Loucy (cell line): ENCODE measurements at regions not wholly inside any gene's neighbourhood (a gene's known extent, or its start where the extent isn't known, plus 50 kb on each side); places are given as distances from the start of the nearest gene placed in this dataset.
"Not testable (repeated sequence)": the region's sequence is repeated elsewhere in the genome, so short reads cannot be mapped to it uniquely, and the experiment has no call there.

Experiments used
- EZH2phosphoT487 ChIP-seq: fragments of 200-600 bp; IDR thresholded peaks from 2 replicates; pipeline ENCODE4 v1.6.1; 2018; ENCODE audit warnings: antibody characterized with exemption, mild to moderate bottlenecking, moderate library complexity, borderline replicate concordance
- TF ChIP-seq, protein P1 (sequence below): fragments of 200-600 bp; sonication (generic); conservative IDR thresholded peaks from 2 replicates; pipeline ENCODE4 v1.5.1; 2014; ENCODE audit warnings: mild to moderate bottlenecking, antibody characterized with exemption, low read length

DNA sequence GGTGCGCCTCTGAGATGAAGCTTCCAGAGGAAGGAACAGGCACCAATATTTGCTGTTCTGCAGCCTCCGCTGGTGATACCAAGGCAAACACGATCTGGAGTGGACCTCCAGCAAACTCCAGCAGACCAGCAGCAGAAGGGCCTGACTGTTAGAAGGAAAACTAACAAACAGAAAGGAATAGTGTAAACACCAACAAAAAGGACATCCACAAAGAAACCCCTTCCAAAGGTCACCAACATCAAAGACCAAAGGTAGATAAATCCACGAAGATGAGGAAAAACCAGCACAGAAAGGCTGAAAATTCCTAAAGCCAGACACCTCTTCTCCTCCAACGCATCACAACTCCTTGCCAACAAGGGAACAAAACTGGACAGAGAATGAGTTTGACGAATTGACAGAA, 68.1 kb upstream of the LIPC start:
- TF ChIP-seq, protein P1, sequence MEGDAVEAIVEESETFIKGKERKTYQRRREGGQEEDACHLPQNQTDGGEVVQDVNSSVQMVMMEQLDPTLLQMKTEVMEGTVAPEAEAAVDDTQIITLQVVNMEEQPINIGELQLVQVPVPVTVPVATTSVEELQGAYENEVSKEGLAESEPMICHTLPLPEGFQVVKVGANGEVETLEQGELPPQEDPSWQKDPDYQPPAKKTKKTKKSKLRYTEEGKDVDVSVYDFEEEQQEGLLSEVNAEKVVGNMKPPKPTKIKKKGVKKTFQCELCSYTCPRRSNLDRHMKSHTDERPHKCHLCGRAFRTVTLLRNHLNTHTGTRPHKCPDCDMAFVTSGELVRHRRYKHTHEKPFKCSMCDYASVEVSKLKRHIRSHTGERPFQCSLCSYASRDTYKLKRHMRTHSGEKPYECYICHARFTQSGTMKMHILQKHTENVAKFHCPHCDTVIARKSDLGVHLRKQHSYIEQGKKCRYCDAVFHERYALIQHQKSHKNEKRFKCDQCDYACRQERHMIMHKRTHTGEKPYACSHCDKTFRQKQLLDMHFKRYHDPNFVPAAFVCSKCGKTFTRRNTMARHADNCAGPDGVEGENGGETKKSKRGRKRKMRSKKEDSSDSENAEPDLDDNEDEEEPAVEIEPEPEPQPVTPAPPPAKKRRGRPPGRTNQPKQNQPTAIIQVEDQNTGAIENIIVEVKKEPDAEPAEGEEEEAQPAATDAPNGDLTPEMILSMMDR, result not testable (repeated sequence)
- not testable (repeated sequence) for TF ChIP-seq EZH2phosphoT487
